GM12878 (cell line): ENCODE measurements at regions not wholly inside any gene's neighbourhood (a gene's known extent, or its start where the extent isn't known, plus 50 kb on each side); places are given as distances from the start of the nearest gene placed in this dataset.

ENCODE experiments used
- BHLHE40 ChIP-seq, 2 experiments: fragments of 450-650 bp in 1 of 2; IDR thresholded peaks; 2 replicates each; pipeline ENCODE4 v1.6.1; 2011 to 2017; ENCODE audit warnings: low read depth in 2 of 2, borderline replicate concordance in 1 of 2, improper control_type of control experiment in 1 of 2, low read length in 1 of 2, mild to moderate bottlenecking in 1 of 2
- CHD4 ChIP-seq: fragments of 200-600 bp; sonication (generic); IDR thresholded peaks from 2 replicates; pipeline ENCODE4 v1.6.1; 2016; ENCODE audit warnings: mild to moderate bottlenecking
- POLR2AphosphoS5 ChIP-seq: IDR thresholded peaks from 2 replicates; pipeline ENCODE4 v1.6.1; 2011; ENCODE audit warnings: mild to moderate bottlenecking, low read length, inconsistent platforms
- RFX5 ChIP-seq: IDR thresholded peaks from 2 replicates; pipeline ENCODE4 v1.6.1; 2011; ENCODE audit warnings: low read depth, low read length, improper control_type of control experiment
- SUZ12 ChIP-seq: fragments of 200-600 bp; sonication (generic); IDR thresholded peaks from one replicate; pipeline ENCODE4 v1.6.1; 2018; ENCODE audit warnings: antibody characterized with exemption, mild to moderate bottlenecking; ENCODE audit not compliant: unreplicated experiment
- TAF1 ChIP-seq: IDR thresholded peaks from 2 replicates; pipeline ENCODE4 v1.6.1; 2011; ENCODE audit warnings: mild to moderate bottlenecking, low read depth, low read length, borderline replicate concordance
- TF ChIP-seq, protein P1 (sequence below): IDR thresholded peaks from 2 replicates; pipeline ENCODE4 v1.6.1; 2012; ENCODE audit warnings: mild to moderate bottlenecking, low read depth, low read length
- TF ChIP-seq, protein P2 (sequence below), 3 experiments: IDR thresholded peaks in 2 of 3; conservative IDR thresholded peaks in 1 of 3; 2 replicates each; pipeline ENCODE4 v1.5.1; 2011; ENCODE audit warnings: low read depth in 3 of 3, low read length in 3 of 3, mild to moderate bottlenecking in 3 of 3, control low read depth in 2 of 3, moderate library complexity in 2 of 3, inconsistent platforms in 1 of 3, mixed read lengths in 1 of 3; ENCODE audit not compliant: control insufficient read depth in 2 of 3, insufficient read depth in 1 of 3; ENCODE audit errors: extremely low read depth in 1 of 3

GRCh38 chr9:105006514-105006913, 78.6 kb upstream of the ABCA1 start:
- TF ChIP-seq POLR2AphosphoS5 (no peak), CHD4 (no peak), SUZ12 (no peak), TAF1 (no peak), RFX5 (no peak), BHLHE40 (IDR thresholded peaks at IDR 0.05; ENCODE audit: borderline replicate concordance in 1 of 2, low read depth in 2 of 2, low read length in 1 of 2) (no peak)
- TF ChIP-seq, protein P1, sequence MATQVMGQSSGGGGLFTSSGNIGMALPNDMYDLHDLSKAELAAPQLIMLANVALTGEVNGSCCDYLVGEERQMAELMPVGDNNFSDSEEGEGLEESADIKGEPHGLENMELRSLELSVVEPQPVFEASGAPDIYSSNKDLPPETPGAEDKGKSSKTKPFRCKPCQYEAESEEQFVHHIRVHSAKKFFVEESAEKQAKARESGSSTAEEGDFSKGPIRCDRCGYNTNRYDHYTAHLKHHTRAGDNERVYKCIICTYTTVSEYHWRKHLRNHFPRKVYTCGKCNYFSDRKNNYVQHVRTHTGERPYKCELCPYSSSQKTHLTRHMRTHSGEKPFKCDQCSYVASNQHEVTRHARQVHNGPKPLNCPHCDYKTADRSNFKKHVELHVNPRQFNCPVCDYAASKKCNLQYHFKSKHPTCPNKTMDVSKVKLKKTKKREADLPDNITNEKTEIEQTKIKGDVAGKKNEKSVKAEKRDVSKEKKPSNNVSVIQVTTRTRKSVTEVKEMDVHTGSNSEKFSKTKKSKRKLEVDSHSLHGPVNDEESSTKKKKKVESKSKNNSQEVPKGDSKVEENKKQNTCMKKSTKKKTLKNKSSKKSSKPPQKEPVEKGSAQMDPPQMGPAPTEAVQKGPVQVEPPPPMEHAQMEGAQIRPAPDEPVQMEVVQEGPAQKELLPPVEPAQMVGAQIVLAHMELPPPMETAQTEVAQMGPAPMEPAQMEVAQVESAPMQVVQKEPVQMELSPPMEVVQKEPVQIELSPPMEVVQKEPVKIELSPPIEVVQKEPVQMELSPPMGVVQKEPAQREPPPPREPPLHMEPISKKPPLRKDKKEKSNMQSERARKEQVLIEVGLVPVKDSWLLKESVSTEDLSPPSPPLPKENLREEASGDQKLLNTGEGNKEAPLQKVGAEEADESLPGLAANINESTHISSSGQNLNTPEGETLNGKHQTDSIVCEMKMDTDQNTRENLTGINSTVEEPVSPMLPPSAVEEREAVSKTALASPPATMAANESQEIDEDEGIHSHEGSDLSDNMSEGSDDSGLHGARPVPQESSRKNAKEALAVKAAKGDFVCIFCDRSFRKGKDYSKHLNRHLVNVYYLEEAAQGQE: no peak
- TF ChIP-seq, protein P2, sequence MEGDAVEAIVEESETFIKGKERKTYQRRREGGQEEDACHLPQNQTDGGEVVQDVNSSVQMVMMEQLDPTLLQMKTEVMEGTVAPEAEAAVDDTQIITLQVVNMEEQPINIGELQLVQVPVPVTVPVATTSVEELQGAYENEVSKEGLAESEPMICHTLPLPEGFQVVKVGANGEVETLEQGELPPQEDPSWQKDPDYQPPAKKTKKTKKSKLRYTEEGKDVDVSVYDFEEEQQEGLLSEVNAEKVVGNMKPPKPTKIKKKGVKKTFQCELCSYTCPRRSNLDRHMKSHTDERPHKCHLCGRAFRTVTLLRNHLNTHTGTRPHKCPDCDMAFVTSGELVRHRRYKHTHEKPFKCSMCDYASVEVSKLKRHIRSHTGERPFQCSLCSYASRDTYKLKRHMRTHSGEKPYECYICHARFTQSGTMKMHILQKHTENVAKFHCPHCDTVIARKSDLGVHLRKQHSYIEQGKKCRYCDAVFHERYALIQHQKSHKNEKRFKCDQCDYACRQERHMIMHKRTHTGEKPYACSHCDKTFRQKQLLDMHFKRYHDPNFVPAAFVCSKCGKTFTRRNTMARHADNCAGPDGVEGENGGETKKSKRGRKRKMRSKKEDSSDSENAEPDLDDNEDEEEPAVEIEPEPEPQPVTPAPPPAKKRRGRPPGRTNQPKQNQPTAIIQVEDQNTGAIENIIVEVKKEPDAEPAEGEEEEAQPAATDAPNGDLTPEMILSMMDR (IDR thresholded peaks at IDR 0.05 in 2 of 3, conservative IDR thresholded peaks at IDR 0.05 in 1 of 3; ENCODE audit: control insufficient read depth in 2 of 3, extremely low read depth in 1 of 3, insufficient read depth in 1 of 3, low read depth in 3 of 3, low read length in 3 of 3): no peak
